Neural cell (in vitro differentiated cells): ENCODE measurements at regions not wholly inside any gene's neighbourhood (a gene's known extent, or its start where the extent isn't known, plus 50 kb on each side); places are given as distances from the start of the nearest gene placed in this dataset.

Experiments used
- H2AFZ ChIP-seq: fragments of 200-600, 300-800 bp; sonication (generic), shearing (Covaris generic); 2 replicates; pipeline ENCODE4 v1.6.0; 2014; ENCODE audit warnings: low read depth, mild to moderate bottlenecking, antibody characterized with exemption, low read length, moderate library complexity
- H3F3A ChIP-seq: fragments of 200-600 bp; shearing (Covaris generic); 2 replicates; pipeline ENCODE4 v1.6.1; 2016; ENCODE audit warnings: mild to moderate bottlenecking, moderate library complexity, mixed read lengths, antibody characterized with exemption, low read length; ENCODE audit not compliant: insufficient read depth, poor library complexity, severe bottlenecking
- H3K27ac ChIP-seq: fragments of 200-600, 300-800 bp; sonication (generic), shearing (Covaris generic); 2 replicates; pipeline ENCODE4 v1.5.1; 2014; ENCODE audit warnings: mild to moderate bottlenecking, low read length, moderate library complexity
- H3K27me3 ChIP-seq: fragments of 300-800, 200-600 bp; sonication (generic), shearing (Covaris generic); 2 replicates; pipeline ENCODE4 v1.6.0; 2014; ENCODE audit warnings: mild to moderate bottlenecking, low read depth, low read length, moderate library complexity; ENCODE audit not compliant: insufficient read depth
- H3K36me3 ChIP-seq: fragments of 300-800, 200-600 bp; sonication (generic), shearing (Covaris generic); 2 replicates; pipeline ENCODE4 v1.5.1; 2014; ENCODE audit warnings: mild to moderate bottlenecking, antibody characterized with exemption, low read length, moderate library complexity; ENCODE audit not compliant: insufficient read depth
- H3K4me2 ChIP-seq: fragments of 300-800, 200-600 bp; sonication (generic), shearing (Covaris generic); 2 replicates; pipeline ENCODE4 v1.6.0; 2014; ENCODE audit warnings: mild to moderate bottlenecking, low read length
- H3K4me3 ChIP-seq: fragments of 300-800, 200-600 bp; sonication (generic), shearing (Covaris generic); 2 replicates; pipeline ENCODE4 v1.5.1; 2014; ENCODE audit warnings: mild to moderate bottlenecking, low read length, moderate library complexity
- H3K79me2 ChIP-seq: fragments of 200-600 bp; shearing (Covaris generic); replicated peaks from 2 replicates; pipeline ENCODE4 v1.6.0; 2014; ENCODE audit warnings: mild to moderate bottlenecking, low read length, moderate library complexity; ENCODE audit not compliant: insufficient read depth
- H3K9ac ChIP-seq: fragments of 300-800, 200-600 bp; sonication (generic), shearing (Covaris generic); 2 replicates; pipeline ENCODE4 v1.6.1; 2016; ENCODE audit warnings: mild to moderate bottlenecking, low read length, mixed read lengths
- H3K9me2 ChIP-seq: fragments of 200-600 bp; shearing (Covaris generic); 2 replicates; pipeline ENCODE4 v1.6.1; 2016; ENCODE audit warnings: mild to moderate bottlenecking, low read length, mixed read lengths; ENCODE audit not compliant: insufficient read depth
- H3K9me3 ChIP-seq: fragments of 200-600, 300-800 bp; sonication (generic), shearing (Covaris generic); 2 replicates; pipeline ENCODE4 v1.6.1; 2016; ENCODE audit warnings: mild to moderate bottlenecking, mixed run types, low read length, moderate library complexity, mixed read lengths
- H4K20me1 ChIP-seq: fragments of 200-600 bp; shearing (Covaris generic); 2 replicates; pipeline ENCODE4 v1.6.1; 2016; ENCODE audit warnings: mild to moderate bottlenecking, mixed run types; ENCODE audit not compliant: insufficient read depth
- CTCF ChIP-seq: fragments of 450-650 bp; IDR thresholded peaks from 2 replicates; pipeline ENCODE4 v1.5.1; 2014; ENCODE audit warnings: antibody characterized with exemption, mild to moderate bottlenecking, moderate library complexity; ENCODE audit not compliant: poor library complexity, severe bottlenecking
- EP300 ChIP-seq: fragments of 450-650 bp; conservative IDR thresholded peaks from 2 replicates; pipeline ENCODE4 v1.6.1; 2014; ENCODE audit warnings: antibody characterized with exemption, mild to moderate bottlenecking, moderate library complexity; ENCODE audit not compliant: poor library complexity, severe bottlenecking
- EZH2 ChIP-seq: fragments of 200-600, 300-800 bp; shearing (Covaris generic), sonication (generic); IDR thresholded peaks from 2 replicates; pipeline ENCODE4 v1.6.1; 2014; ENCODE audit warnings: antibody characterized with exemption, low read length, borderline replicate concordance, mild to moderate bottlenecking; ENCODE audit not compliant: insufficient read depth, poor library complexity, severe bottlenecking
- MXI1 ChIP-seq: fragments of 450-650 bp; conservative IDR thresholded peaks from 2 replicates; pipeline ENCODE4 v1.6.1; 2014; ENCODE audit warnings: antibody characterized with exemption, mild to moderate bottlenecking; ENCODE audit not compliant: poor library complexity, severe bottlenecking
- POLR2AphosphoS5 ChIP-seq: IDR thresholded peaks from 2 replicates; pipeline ENCODE4 v1.6.1; 2012
- RAD21 ChIP-seq: fragments of 450-650 bp; conservative IDR thresholded peaks from 2 replicates; pipeline ENCODE4 v1.6.1; 2014; ENCODE audit warnings: antibody characterized with exemption, mild to moderate bottlenecking, moderate library complexity
- REST ChIP-seq: IDR thresholded peaks from 2 replicates; pipeline ENCODE4 v1.6.1; 2012; ENCODE audit warnings: borderline replicate concordance
- SMC3 ChIP-seq: fragments of 450-650 bp; conservative IDR thresholded peaks from 2 replicates; pipeline ENCODE4 v1.6.1; 2014; ENCODE audit warnings: antibody characterized with exemption, mild to moderate bottlenecking, moderate library complexity; ENCODE audit not compliant: poor library complexity
- TAF1 ChIP-seq: IDR thresholded peaks from 2 replicates; pipeline ENCODE4 v1.6.1; 2012; ENCODE audit warnings: low read depth

- no peaks in the 10 kb centered on the region for H3F3A ChIP-seq
- TF ChIP-seq TAF1 (no peak), REST (no peak), MXI1 (no peak), SMC3 (no peak), RAD21 (no peak), POLR2AphosphoS5 (no peak), EP300 (no peak), CTCF (no peak), EZH2 (no peak)
- H2AFZ ChIP-seq = no peak overlapping the region
- no peaks in the 10 kb centered on the region for H3K27me3 ChIP-seq
- H3K9ac ChIP-seq = no peak overlapping the region
- H3K36me3 ChIP-seq = no peaks in the 10 kb centered on the region
- no peaks in the 10 kb centered on the region for H3K79me2 ChIP-seq
- H3K9me3 ChIP-seq = no peaks in the 10 kb centered on the region
- H3K9me2 ChIP-seq = no peaks in the 10 kb centered on the region
- no peak overlapping the region for H3K4me3 ChIP-seq
- H4K20me1 ChIP-seq = no peaks in the 10 kb centered on the region
- H3K4me2 ChIP-seq = no peak overlapping the region
- H3K27ac ChIP-seq = no peak overlapping the region
Observed at GRCh38 chrX:146241902-146242301, 424.3 kb downstream of the SLITRK2 start.

- H3F3A ChIP-seq = no peaks in the 10 kb centered on the region
- no peak overlapping the region for H3K4me2 ChIP-seq
- H3K9me3 ChIP-seq = no peaks in the 10 kb centered on the region
- H3K79me2 ChIP-seq = no peaks in the 10 kb centered on the region
- no peak overlapping the region for H3K27ac ChIP-seq
- H3K36me3 ChIP-seq = no peaks in the 10 kb centered on the region
- H3K4me3 ChIP-seq = no peak overlapping the region
- TF ChIP-seq MXI1 (no peak), POLR2AphosphoS5 (no peak), REST (no peak), RAD21 (no peak), EP300 (no peak), SMC3 (no peak), EZH2 (no peak), TAF1 (no peak), CTCF (no peak)
- H2AFZ ChIP-seq = no peak overlapping the region
- no peaks in the 10 kb centered on the region for H3K27me3 ChIP-seq
- no peaks in the 10 kb centered on the region for H3K9me2 ChIP-seq
- no peak overlapping the region for H3K9ac ChIP-seq
- H4K20me1 ChIP-seq = no peaks in the 10 kb centered on the region
Observed at GRCh38 chrX:146243041-146243440, 425.4 kb downstream of the SLITRK2 start.
